ENCODE measurements at regions not wholly inside any gene's neighbourhood (a gene's known extent, or its start where the extent isn't known, plus 50 kb on each side); places are given as distances from the start of the nearest gene placed in this dataset.
"Not testable (repeated sequence)": the region's sequence is repeated elsewhere in the genome, so short reads cannot be mapped to it uniquely, and the experiment has no call there.

DNA sequence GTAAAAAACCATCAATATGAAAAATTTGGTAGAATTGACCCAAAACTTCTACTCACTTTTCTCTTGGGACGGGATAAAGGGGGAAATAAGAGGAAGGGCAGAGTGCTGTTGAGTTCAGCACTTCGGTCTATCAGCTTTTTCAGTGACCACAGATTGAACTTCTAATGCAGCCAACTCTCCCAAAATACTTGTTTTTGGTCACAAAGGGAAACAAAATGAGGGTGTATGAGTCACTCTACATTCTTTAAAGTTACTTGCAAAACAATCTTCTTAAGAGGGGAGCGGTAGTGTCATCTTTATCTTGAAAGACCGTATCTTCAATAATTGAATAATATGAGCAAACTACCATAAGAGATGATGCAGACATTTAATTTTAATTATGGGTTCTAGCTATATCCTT lies 661.3 kb downstream of the CD109 start:
- no peaks in the 10 kb centered on the region for H3K36me3 Mint-ChIP-seq
- H3K27me3 Mint-ChIP-seq: no peaks in the 10 kb centered on the region
- H3K4me1 Mint-ChIP-seq: no peaks in the 10 kb centered on the region
- no peak overlapping the region for H3K4me3 Mint-ChIP-seq
- H3K9me3 Mint-ChIP-seq: peaks cover 0 to 4% (median 0%) of the 10 kb centered on the region in 9 donors
- DNase-seq (no peak), ATAC-seq (no peak)
- H3K27ac Mint-ChIP-seq: no peak overlapping the region
- POLR2A ChIA-PET: no interaction called here

DNA sequence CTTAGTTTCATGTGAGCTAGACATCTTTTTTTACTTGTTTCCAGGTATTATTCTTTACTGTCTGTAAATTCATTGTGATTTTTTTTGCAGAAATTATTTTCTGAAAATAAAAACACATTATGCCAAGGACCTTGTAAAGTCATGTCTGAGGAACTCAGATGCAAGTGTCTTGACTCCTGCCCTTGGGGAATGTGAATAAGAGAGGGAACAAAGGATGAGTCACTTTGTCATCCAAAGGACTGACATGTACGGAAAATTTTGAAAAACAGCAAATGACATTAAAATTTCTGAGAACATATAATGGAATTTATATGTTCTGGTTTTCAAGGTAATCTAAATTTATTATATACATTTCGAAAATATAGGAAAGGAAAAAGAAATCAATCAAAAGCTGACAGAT lies 660.4 kb downstream of the CD109 start:
- POLR2A ChIA-PET: no interaction called here
- no peak for ATAC-seq
- Mint-ChIP-seq H3K27me3 (no peaks in the 10 kb centered on the region), H3K9me3 (peaks cover 0 to 4% (median 0%) of the 10 kb centered on the region in 9 donors), H3K36me3 (no peaks in the 10 kb centered on the region), H3K4me1 (no peaks in the 10 kb centered on the region), H3K27ac (no peak overlapping the region), H3K4me3 (no peak overlapping the region)
- DNase-seq: no peak

DNA sequence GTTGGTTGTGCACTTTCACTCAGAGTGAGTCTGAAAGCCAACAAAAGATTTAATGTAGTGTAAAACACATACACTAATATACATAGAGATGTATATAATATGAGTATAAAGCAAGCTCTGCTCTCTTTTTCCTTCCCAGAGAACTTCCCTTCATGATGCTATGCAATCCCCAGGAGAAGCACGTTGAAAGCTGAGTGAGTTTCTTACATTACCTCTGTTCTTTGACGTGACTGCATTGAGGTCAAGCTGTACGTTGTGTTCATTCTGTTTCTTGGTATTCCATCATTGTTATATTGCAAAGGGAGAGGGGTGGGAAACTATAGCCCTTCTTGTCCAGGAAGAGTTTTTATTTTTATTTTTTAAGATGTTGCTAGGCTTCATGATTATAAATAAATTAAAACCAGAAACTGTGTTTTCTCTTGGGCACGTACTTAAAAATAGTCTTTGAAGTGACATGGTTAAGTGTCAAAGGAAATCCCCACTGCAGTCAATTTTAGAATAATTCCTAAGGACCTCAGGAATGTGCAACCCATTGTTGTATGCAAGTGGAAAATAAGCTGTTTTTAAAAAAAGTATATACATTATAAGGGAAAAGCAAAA lies 651.0 kb downstream of the CD109 start:
- ATAC-seq: no peak
- H3K9me3 Mint-ChIP-seq: peaks cover 0 to 13% (median 3%) of the 10 kb centered on the region in 9 donors
- no peak overlapping the region for H3K4me3 Mint-ChIP-seq
- no peaks in the 10 kb centered on the region for H3K4me1 Mint-ChIP-seq
- DNase-seq: no peak
- no peak overlapping the region for H3K27ac Mint-ChIP-seq
- H3K27me3 Mint-ChIP-seq: peaks cover 0 to 2% (median 0%) of the 10 kb centered on the region in 5 donors
- POLR2A ChIA-PET: no interaction called here
- no peaks in the 10 kb centered on the region for H3K36me3 Mint-ChIP-seq

DNA sequence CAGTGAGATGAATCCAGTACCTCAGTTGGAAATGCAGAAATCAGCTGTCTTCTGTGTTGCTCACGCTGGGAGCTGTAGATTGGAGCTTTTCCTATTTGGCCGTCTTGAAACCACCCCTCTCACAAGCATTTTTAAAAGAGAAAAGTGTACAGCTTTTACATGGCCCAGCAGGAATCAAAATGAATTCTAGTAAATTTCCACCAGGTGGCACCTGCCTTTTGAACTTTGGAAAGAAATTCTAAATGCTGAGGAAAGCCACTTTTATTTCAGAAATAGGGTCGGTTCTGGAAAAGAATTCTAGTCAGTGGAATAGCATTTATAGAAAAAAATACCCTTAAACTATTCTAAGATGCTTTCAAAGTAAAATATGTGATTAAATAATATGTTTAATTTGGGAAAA lies 647.8 kb downstream of the CD109 start:
- no peak overlapping the region for H3K27ac Mint-ChIP-seq
- H3K4me1 Mint-ChIP-seq: no peaks in the 10 kb centered on the region
- peaks cover 0 to 2% (median 0%) of the 10 kb centered on the region in 5 donors for H3K27me3 Mint-ChIP-seq
- ATAC-seq (no peak), DNase-seq (no peak)
- POLR2A ChIA-PET: no interaction called here
- H3K9me3 Mint-ChIP-seq: peaks cover 0 to 24% (median 4%) of the 10 kb centered on the region in 9 donors
- H3K36me3 Mint-ChIP-seq: no peaks in the 10 kb centered on the region
- no peak overlapping the region for H3K4me3 Mint-ChIP-seq

DNA sequence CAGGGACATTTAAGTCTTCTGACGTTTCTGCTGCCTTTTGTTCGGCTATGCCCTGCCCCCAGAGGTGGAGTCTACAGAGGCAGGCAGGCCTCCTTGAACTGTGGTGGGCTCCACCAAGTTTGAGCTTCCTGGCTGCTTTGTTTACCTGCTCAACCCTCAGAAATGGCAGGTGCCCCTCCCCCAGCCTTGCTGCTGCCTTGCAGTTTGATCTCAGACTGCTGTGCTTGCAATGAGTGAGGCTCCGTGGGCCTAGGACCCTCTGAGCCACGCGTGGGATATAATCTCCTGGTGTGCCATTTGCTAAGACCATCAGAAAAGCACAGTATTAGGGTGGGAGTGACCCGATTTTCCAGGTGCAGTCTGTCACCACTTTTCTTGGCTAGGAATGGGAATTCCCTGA lies 647.3 kb downstream of the CD109 start:
- DNase-seq, H3K4me1 Mint-ChIP-seq, H3K36me3 Mint-ChIP-seq, H3K27me3 Mint-ChIP-seq, H3K4me3 Mint-ChIP-seq, POLR2A ChIA-PET, ATAC-seq, H3K27ac Mint-ChIP-seq: not testable (repeated sequence)
- peaks cover 0 to 24% (median 4%) of the 10 kb centered on the region in 9 donors for H3K9me3 Mint-ChIP-seq

DNA sequence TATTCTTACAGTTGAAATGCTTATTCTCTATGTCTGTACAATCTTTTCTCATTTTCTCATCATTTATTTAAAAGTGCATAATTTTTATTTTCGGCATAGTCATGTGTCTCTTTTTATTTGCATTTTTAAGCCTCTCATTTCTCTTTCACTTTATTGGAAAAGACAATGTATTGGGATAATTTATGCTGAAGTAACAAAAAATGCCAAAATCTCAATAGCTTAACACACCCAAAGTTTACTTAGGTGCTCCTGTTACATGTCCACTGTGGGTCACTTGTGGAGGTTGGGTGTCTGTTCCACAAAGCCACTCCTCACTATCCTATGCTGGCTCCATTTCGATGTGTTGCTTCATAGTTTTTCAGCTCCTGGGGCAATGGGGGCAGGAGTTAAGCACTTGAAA lies 638.7 kb downstream of the CD109 start:
- no peak overlapping the region for H3K27ac Mint-ChIP-seq
- H3K27me3 Mint-ChIP-seq: no peaks in the 10 kb centered on the region
- POLR2A ChIA-PET: no interaction called here
- ATAC-seq (no peak), DNase-seq (no peak)
- H3K4me3 Mint-ChIP-seq: no peak overlapping the region
- H3K9me3 Mint-ChIP-seq: peaks cover 0 to 10% (median 2%) of the 10 kb centered on the region in 9 donors
- H3K4me1 Mint-ChIP-seq: peaks cover 0 to 2% (median 0%) of the 10 kb centered on the region in 4 donors
- no peaks in the 10 kb centered on the region for H3K36me3 Mint-ChIP-seq

DNA sequence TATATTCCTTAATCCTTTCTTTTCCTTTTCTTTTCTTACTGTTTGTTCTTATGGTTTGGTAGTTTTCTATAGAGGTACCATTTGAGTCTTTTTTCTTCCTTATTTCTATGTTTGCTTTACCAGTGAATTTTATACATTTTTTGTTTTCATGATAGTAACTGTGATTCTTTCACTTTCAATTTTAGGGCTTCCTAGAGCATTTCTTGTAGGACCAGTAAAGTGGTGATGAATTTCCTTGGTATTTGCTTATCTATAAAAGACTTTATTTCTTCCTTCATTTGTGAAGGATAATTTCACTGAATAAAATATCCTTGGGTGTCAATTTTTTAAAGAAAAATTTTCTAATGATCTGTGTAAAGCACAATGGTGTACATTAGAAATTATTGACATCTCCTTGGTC lies 637.4 kb downstream of the CD109 start:
- Mint-ChIP-seq H3K27ac (no peak overlapping the region), H3K36me3 (no peaks in the 10 kb centered on the region), H3K27me3 (no peaks in the 10 kb centered on the region), H3K9me3 (peaks cover 0 to 18% (median 2%) of the 10 kb centered on the region in 9 donors), H3K4me1 (peaks cover 0 to 2% (median 0%) of the 10 kb centered on the region in 4 donors), H3K4me3 (no peak overlapping the region)
- ATAC-seq (no peak), DNase-seq (no peak)
- POLR2A ChIA-PET: no interaction called here

DNA sequence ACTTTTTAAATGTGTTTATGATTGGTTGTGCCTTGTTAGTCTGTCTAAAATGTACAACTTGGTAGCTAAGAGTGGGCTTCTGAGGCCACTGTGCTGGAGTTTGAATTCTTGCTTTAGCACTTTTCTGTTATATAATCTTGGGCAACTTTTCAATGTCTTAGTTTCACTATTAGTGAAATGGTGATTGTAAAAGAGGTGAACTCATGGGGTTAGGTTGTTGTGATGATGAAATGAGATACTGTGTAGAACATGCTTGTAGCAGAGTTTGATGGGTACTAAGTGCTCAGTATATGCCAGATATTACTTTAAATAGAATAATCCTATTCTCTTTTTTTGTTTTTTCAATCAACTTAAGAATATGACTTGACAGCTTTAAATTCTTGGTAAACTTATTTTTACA lies 624.7 kb downstream of the CD109 start:
- Mint-ChIP-seq H3K27ac (no peak overlapping the region), H3K9me3 (peaks cover 0 to 19% (median 3%) of the 10 kb centered on the region in 9 donors), H3K36me3 (no peaks in the 10 kb centered on the region), H3K4me3 (no peak overlapping the region), H3K4me1 (no peaks in the 10 kb centered on the region), H3K27me3 (no peaks in the 10 kb centered on the region)
- POLR2A ChIA-PET: no interaction called here
- DNase-seq: no peak
- no peak for ATAC-seq

DNA sequence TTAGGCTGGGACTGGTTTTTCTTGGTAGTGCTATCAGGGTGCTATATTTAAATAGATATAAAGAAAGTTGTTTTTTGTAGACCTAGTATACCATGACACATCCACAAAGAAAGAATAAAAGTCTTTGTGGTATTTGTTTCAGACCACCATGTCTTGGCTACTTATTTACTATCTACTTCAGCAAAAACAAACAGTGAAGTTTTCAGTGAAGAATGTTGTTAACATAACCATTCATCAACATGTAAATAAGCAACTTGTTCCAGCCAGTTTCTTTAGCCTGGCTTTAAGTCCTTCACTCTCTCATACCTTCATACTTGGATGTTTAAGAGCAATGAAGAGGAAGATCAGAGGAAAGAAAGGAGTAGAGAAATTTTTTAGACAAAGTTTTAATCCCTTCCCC lies 624.1 kb downstream of the CD109 start:
- no peaks in the 10 kb centered on the region for H3K27me3 Mint-ChIP-seq
- ATAC-seq (no peak), DNase-seq (no peak)
- H3K4me3 Mint-ChIP-seq: no peak overlapping the region
- H3K27ac Mint-ChIP-seq: no peak overlapping the region
- H3K9me3 Mint-ChIP-seq: peaks cover 0 to 24% (median 2%) of the 10 kb centered on the region in 9 donors
- H3K4me1 Mint-ChIP-seq: no peaks in the 10 kb centered on the region
- no peaks in the 10 kb centered on the region for H3K36me3 Mint-ChIP-seq
- POLR2A ChIA-PET: no interaction called here

DNA sequence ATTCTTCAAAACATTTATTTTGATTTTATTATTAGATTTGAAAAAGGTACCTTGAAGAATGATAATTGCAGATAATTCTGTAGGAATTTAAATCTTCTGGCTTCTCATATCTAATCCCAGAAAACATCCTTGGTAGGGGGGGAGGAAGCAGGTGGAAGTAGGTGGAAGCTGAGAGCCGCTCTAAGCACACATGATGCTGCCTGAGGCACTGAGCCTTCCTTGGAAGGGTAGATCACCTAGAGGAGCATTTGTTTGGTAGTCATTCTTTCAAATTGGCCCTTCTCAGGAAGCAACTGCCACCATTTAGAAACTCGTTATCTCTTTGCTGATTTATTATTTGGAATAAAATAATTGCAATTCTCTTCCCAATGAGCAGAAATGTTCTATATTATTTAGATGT lies 623.3 kb downstream of the CD109 start:
- H3K27ac Mint-ChIP-seq: no peak overlapping the region
- POLR2A ChIA-PET: no interaction called here
- no peaks in the 10 kb centered on the region for H3K4me1 Mint-ChIP-seq
- H3K9me3 Mint-ChIP-seq: peaks cover 0 to 30% (median 2%) of the 10 kb centered on the region in 9 donors
- H3K36me3 Mint-ChIP-seq: no peaks in the 10 kb centered on the region
- DNase-seq (no peak), ATAC-seq (no peak)
- H3K27me3 Mint-ChIP-seq: no peaks in the 10 kb centered on the region
- no peak overlapping the region for H3K4me3 Mint-ChIP-seq

DNA sequence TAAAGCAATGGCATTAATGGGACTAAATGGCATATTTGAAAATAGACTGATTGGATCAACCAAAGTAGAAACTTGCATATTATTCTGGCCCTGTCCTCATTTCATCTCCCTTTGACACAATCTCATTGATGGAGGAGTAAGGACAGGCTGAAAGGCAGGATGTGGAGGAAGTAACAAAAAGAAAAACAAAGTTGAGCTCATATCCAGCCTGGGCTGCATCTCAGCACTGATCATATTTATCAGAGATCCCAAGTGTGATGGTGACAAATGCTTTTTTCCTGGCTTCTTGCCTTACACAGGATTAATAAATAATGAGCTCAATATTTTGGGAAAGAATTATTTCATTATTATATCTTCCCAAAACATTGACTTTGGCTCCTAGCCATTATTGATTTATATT lies 622.7 kb downstream of the CD109 start:
- POLR2A ChIA-PET: no interaction called here

DNA sequence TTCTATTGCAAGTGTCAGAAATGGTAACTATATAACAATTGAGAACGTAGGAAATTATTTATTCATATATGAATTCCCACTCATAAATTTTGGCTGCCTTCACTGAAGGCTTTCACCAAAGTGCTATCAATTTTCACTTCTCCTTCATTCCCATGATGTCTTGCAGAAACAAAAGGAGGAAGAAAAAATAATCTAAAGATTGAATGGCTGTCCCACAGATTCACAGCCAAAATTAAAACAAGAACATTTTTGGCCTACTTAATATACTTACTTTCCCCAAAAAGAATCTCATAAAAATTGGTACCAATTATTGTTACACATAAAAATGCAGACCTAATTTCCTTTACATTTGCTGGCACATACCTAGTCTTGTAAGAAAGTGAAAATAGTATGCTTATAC lies 616.1 kb downstream of the CD109 start:
- H3K4me1 Mint-ChIP-seq: no peaks in the 10 kb centered on the region
- no peak for ATAC-seq

More for the DNA sequence above, 622.7 kb downstream of the CD109 start:
- H3K4me1 Mint-ChIP-seq: no peaks in the 10 kb centered on the region
- no peaks in the 10 kb centered on the region for H3K36me3 Mint-ChIP-seq
- no peak overlapping the region for H3K4me3 Mint-ChIP-seq
- H3K9me3 Mint-ChIP-seq: peaks cover 0 to 30% (median 2%) of the 10 kb centered on the region in 9 donors
- H3K27ac Mint-ChIP-seq: no peak overlapping the region
- no peaks in the 10 kb centered on the region for H3K27me3 Mint-ChIP-seq
- no peak for ATAC-seq
- no peak for DNase-seq

DNA sequence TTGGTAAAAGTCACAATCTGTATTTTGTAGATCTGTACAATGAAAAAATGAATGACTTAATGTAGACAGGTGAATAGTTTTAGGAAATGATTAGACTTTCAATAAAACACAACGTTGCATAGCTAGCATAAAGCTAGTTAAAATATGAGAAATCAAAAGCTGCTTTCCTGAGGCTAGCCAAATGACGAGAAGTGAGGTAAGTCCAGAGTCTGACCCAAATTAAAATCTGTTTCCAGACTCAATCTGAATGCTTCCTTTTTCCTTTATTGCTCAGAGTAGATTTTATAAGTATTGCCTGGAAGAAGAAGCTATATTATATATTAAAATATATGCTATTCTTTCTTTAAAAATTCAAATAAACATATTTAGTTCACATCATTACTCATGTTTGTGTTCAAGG lies 615.4 kb downstream of the CD109 start:
- DNase-seq (no peak), ATAC-seq (no peak)
- POLR2A ChIA-PET: no interaction called here
- H3K4me3 Mint-ChIP-seq: no peak overlapping the region
- H3K27me3 Mint-ChIP-seq: no peaks in the 10 kb centered on the region
- H3K27ac Mint-ChIP-seq: no peak overlapping the region
- peaks cover 0 to 30% (median 7%) of the 10 kb centered on the region in 9 donors for H3K9me3 Mint-ChIP-seq
- no peaks in the 10 kb centered on the region for H3K36me3 Mint-ChIP-seq
- H3K4me1 Mint-ChIP-seq: no peaks in the 10 kb centered on the region

More for the DNA sequence above, 616.1 kb downstream of the CD109 start:
- Mint-ChIP-seq H3K4me3 (no peak overlapping the region), H3K9me3 (peaks cover 0 to 36% (median 5%) of the 10 kb centered on the region in 9 donors), H3K27ac (no peak overlapping the region), H3K36me3 (no peaks in the 10 kb centered on the region), H3K27me3 (no peaks in the 10 kb centered on the region)
- DNase-seq: no peak
- POLR2A ChIA-PET: no interaction called here

DNA sequence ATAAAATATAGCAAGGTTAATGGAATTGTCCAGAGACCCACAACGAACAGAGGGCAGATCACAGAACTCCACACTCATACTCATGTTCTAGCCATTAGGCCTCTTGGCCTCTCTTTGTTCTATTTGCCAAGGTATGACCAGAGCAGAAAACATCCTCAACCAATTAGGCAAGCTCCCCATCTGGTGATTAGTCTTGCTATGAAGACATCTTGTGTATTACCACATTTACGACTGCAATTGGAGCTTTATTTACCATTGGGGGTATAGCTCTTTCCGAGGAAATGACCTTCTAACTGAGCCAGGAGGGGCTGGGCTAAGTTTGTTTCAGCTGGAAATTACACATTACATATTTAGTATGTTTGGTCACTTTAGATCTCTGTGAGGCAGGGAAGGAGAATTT lies 593.9 kb downstream of the CD109 start:
- H3K27me3 Mint-ChIP-seq: no peaks in the 10 kb centered on the region
- ATAC-seq: no peak
- H3K36me3 Mint-ChIP-seq: no peaks in the 10 kb centered on the region
- peaks cover 0 to 9% (median 2%) of the 10 kb centered on the region in 9 donors for H3K9me3 Mint-ChIP-seq
- no peaks in the 10 kb centered on the region for H3K4me1 Mint-ChIP-seq
- H3K27ac Mint-ChIP-seq: no peak overlapping the region
- DNase-seq: no peak
- H3K4me3 Mint-ChIP-seq: no peak overlapping the region
- POLR2A ChIA-PET: no interaction called here
